NCI-H460 (cell line): ENCODE measurements at regions not wholly inside any gene's neighbourhood (a gene's known extent, or its start where the extent isn't known, plus 50 kb on each side); places are given as distances from the start of the nearest gene placed in this dataset.

ENCODE experiments used
- DNase-seq: peaks from one replicate; pipeline ENCODE4 v3.0.0-alpha.2; 2016; ENCODE audit warnings: low read depth; ENCODE audit errors: extremely low read depth

GRCh38 chr13:33454844-33455705, 169.5 kb upstream of the STARD13 start:
- DNase-seq: no peak

DNA sequence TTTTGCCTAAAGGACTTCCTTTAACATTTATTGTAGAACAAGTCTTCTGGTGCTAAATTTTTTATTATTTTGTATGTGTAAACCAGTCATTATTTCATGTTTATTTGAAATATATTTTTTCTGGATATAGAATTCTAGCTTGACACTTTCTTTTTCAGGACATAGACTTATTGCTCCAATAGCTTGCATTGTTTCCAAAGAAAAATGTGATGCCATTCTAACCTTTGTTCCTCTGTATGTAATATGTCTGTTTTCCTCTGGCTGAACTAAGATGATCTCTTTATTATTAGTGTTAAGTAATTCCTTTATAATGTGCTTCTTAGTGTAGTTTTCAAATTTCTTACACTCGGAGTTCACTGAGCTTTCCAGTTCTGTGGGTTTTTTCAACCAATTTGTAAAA, 174.1 kb upstream of the STARD13 start:
- DNase-seq: no peak

DNA sequence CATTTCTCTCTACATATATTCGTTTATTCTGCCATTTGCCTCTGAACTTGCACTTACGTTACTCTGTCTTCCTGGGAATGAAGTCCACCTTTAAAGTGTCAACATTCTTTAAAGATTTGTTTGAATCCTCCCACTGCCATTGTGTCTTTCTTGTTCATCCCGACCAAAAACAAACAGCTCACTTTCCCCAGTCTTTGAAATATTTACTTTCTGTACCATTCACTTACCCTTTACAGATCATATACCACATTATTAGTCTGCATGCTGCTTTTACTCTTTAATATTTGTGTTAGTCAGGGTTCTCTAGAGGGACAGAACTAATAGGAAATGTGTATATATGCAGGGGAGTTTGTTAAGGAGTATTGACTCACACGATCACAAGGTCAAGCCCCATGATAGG, 176.6 kb upstream of the STARD13 start:
- DNase-seq: no peak

DNA sequence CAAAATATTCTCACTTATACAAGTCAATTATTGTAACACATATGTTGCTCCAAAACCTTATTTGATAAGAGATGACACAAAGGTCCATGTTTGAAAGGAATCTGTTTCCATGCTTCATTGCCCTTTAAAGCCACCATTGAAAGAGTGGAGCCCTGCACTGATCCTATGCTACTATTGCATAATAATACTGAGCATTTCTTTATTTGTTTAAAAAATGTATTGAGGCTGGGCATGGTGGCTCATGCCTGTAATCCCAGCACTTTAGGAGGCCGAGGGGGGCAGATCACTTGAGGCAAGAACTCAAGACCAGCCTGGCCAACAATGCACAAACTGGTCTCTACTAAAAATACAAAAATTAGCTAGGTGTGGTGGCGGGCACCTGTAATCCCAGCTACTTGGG, 178.8 kb upstream of the STARD13 start:
- no peak for DNase-seq

DNA sequence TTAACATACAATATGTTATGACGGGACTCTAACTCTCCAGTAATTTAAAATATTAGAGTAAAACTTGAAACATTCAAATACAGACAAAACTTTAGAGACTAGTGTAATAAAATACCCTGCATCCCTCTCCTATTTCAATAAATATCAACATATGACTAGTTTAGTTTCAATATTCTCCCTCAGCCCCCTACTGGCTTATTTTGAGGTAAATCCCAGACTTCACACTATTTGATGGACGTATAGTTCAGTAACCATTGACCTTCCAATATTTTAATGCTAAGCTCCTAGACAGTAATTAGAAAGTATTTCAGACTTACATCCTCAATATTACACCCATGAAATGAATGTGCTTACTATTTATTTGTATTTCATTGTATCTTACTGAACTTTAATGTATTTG, 180.7 kb upstream of the STARD13 start:
- DNase-seq: no peak

GRCh38 chr13:33467556-33467955, 182.0 kb upstream of the STARD13 start:
- no peak for DNase-seq

DNA sequence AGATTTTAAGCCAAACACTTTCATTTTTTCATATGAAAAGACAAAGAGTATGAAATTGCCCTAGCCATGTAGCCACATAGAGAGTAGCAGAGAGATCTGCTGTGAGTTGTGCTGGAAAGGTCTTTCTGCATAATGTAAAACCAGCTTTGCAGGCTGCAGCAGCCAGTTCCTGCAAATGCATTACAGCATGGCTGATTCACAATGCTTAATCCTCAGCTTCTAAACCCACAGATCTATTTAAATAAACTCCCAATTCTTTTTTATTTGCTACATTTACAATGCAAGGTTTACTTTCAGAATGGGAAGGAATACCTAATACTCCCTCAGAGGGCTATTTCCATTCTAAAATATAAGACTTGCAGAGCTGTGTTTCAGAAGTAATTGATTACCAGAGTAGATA, 185.6 kb upstream of the STARD13 start:
- no peak for DNase-seq

- no peak for DNase-seq
Measured at GRCh38 chr13:33472446-33472845, 186.9 kb upstream of the STARD13 start.

DNA sequence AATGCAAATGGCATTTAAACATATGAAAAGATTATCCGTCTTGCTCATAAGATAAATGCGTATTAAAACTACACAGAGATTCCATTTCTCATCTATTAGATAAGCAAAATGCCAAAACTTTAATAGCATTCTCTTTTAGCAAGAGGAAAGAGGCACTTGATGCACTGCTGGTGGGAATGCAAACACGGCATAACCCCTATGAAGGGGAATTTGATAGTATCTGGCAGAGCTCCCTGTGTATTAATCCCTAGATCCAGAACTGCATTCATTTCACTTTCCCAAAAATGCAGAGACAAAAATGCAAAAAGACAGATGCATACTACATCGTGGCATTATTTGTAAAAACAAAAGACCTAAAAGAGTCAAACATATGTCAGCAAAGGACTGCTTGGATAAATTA, 193.6 kb upstream of the STARD13 start:
- no peak for DNase-seq

DNA sequence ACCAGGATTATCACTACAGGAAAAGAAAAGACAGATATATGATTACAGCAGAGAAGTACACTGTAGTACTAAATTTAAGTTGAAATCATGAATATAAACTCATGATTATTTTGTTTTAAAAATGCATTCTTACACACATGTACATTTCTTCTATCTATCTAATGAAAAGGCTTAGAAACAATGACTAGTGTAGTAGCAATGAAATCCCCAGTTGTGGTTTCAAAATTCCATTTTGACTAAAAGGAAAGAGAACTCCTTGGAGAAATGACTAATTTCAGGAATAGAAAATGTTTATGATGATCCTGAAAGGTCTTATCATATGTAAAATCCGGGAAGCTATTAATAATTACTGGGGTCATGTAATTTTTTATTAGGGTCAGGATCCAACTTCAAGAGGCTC, 195.0 kb upstream of the STARD13 start:
- DNase-seq: no peak

DNA sequence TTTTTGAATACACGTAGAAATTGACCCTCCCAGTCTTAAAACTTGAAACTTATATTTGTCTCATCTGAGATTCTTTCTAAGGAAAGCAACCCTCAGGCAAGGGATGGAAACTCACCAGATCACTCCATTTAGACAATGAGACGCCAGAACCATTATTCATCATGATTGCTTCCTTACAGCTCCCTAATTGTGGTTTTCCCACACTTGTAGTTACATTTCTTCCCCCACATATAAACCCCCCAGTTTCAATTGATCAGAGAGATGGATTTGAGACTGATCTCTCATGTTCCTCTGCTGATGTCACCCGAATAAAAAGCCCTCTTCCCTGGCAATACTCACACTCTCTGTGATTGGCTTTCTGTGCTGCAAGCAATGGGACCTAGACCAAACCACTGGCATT, 197.9 kb upstream of the STARD13 start:
- DNase-seq: no peak

GRCh38 chr13:33485247-33485646, 199.7 kb upstream of the STARD13 start:
- no peak for DNase-seq

GRCh38 chr13:33487575-33488243, 202.2 kb upstream of the STARD13 start:
- no peak for DNase-seq

DNA sequence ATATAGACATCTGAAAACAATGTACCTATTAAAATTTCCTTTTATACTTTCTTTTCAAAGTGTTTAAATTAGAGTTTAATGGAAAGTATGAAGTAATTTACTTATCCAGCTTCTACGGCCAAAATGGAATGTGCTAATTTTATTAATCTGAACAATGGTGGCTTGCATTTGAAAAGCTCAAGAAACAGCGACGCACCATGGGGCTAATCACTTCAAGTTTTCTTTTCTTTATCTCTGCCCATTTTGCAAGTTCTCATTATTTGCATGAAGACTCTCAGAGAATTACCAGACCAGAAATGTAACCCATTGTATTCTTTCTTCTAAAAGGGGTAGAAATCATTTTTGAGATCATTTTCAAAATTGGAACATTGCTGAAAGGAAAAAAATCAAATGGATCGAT, 204.0 kb upstream of the STARD13 start:
- DNase-seq: no peak

- no peak for DNase-seq
Measured at GRCh38 chr13:33490461-33491327, 205.1 kb upstream of the STARD13 start.

GRCh38 chr13:33493672-33494365, 208.3 kb upstream of the STARD13 start:
- no peak for DNase-seq

GRCh38 chr13:33494596-33495204, 209.1 kb upstream of the STARD13 start:
- peak; percentile 39 for DNase-seq

DNA sequence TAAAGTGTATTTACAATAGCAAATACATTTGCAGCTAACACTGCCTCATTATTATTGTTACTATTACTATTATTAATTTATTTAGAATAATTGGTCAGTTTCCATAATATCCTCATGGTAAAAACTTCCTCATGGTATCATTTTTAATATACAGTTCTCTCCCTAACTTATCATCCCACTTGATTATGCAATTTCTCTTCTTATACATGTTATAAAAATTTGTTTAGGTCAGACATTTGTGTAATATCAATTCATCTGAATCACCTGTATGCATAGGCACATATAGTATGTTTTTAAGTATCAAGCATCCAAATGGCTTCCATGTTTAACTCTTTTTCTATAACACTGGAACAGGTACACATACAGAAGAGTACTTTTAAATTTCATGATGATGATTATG, 210.8 kb upstream of the STARD13 start:
- no peak for DNase-seq

DNA sequence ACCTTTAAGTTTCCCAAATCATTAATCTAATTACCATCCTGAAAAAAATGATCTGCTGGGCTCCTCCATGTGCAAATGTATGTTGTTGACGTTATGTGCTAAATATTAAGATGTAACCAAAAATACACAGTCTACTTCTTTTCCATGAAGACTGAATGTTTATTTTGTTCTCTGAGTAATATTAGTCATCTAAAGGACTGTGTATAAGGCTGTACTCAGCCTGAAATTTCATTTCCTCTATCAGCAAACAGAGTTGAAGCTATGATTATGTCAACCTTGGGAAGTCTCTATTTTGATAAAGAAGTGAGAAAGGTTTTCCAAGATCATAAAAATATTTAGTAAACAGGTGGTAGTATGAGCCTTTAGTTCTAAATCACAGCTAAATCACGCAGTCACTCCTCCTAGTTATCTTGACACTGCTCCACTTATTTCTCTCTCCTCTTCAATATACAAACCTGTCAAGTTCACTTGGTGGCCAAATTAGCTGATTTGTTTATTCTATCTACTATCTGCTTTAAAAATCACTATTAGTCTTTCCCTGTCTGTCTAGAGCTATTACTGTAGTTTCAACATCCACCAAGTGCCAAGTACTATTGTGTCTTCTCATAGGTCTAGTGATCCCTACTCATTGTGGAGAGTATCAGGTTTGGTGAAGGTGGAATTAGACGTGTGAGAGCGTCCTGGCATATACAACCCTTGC, 211.7 kb upstream of the STARD13 start:
- no peak for DNase-seq

- DNase-seq: no peak
Measured at GRCh38 chr13:33508060-33508459, 222.5 kb upstream of the STARD13 start.
